Uterus (tissue), 2 donors: ENCODE measurements at regions not wholly inside any gene's neighbourhood (a gene's known extent, or its start where the extent isn't known, plus 50 kb on each side); places are given as distances from the start of the nearest gene placed in this dataset.

Experiments
- POLR2A ChIP-seq, 2 donors: fragments of 450-650 bp; IDR thresholded peaks; one replicate each; pipeline ENCODE4 v1.6.1; 2016; ENCODE audit warnings: antibody characterized with exemption in 2 of 2, mild to moderate bottlenecking in 1 of 2, moderate library complexity in 1 of 2
- TF ChIP-seq, protein P1 (sequence below), 4 experiments: fragments of 200-600 bp in 2 of 4; fragments of 450-650 bp in 2 of 4; sonication (generic) in 2 of 4; IDR thresholded peaks; one replicate each; pipeline ENCODE4 v1.5.1; 2016 to 2019; ENCODE audit warnings: antibody characterized with exemption in 4 of 4, mild to moderate bottlenecking in 2 of 4, moderate library complexity in 1 of 4

DNA sequence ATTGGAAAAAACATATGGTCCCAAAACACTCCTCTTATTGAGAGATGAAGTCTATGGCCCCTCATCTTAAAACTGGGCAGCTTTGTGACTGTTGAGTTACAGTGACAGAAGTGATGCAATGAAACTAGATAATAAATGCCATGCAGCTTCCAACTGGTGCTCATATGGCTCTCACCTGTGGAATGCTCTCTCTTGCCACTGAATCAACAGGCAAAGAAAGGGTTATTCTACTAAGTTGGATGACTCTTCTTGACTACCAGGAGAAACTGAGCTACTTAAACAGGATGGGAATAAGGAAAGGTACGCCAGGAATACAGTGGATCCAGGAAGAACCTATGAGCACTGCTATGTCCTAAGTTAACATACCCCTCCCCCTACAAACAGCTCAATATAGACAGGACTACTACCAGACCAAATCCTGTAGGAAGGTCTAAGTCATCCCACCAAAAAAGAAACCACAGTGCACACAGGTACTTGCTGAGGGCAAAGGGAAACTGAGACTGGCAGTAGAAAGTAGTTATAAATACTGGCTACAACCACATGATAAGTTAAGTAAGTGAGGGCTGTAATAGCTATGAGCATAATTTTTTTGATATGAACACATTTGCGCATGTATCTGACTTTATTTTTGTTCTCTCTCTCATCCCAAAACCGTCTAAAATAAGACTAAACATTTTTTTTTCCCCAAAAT lies 398.5 kb downstream of the ZFHX3 start:
- TF ChIP-seq POLR2A (IDR thresholded peaks at IDR 0.05), result no peak
- TF ChIP-seq, protein P1, sequence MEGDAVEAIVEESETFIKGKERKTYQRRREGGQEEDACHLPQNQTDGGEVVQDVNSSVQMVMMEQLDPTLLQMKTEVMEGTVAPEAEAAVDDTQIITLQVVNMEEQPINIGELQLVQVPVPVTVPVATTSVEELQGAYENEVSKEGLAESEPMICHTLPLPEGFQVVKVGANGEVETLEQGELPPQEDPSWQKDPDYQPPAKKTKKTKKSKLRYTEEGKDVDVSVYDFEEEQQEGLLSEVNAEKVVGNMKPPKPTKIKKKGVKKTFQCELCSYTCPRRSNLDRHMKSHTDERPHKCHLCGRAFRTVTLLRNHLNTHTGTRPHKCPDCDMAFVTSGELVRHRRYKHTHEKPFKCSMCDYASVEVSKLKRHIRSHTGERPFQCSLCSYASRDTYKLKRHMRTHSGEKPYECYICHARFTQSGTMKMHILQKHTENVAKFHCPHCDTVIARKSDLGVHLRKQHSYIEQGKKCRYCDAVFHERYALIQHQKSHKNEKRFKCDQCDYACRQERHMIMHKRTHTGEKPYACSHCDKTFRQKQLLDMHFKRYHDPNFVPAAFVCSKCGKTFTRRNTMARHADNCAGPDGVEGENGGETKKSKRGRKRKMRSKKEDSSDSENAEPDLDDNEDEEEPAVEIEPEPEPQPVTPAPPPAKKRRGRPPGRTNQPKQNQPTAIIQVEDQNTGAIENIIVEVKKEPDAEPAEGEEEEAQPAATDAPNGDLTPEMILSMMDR (IDR thresholded peaks at IDR 0.05), result no peak
